ENCODE measurements at regions not wholly inside any gene's neighbourhood (a gene's known extent, or its start where the extent isn't known, plus 50 kb on each side); places are given as distances from the start of the nearest gene placed in this dataset.
A peak's percentile ranks its signal among the peaks of the same experiment; 100 is the strongest.

- DNase-seq: peak in 1 of 5 experiments; percentile 16
These were observed 59.5 kb upstream of the WLS start for GRCh38 chr1:68291688-68292384.

DNA sequence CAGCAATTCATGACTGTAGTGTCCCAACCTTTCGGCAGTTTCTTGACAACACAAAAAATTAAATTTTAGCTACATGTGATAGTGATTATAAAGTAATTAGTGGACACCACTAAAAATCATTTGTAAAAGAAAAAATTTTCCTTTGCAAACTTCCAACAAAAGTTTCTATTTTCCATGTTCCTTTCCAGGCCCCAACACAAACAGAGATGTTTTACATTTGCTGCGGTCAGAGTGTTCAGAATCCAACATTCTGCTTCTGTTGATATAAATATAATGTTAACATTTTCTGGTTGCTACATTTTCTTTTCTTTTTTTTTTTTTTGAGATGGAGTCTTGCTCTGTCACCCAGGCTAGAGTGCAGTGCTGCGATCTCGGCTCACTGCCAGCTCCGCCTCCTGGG, 54.9 kb upstream of the WLS start:
- no peak for DNase-seq

- no peak for DNase-seq
These were observed 52.7 kb upstream of the WLS start for GRCh38 chr1:68285046-68285445.

DNA sequence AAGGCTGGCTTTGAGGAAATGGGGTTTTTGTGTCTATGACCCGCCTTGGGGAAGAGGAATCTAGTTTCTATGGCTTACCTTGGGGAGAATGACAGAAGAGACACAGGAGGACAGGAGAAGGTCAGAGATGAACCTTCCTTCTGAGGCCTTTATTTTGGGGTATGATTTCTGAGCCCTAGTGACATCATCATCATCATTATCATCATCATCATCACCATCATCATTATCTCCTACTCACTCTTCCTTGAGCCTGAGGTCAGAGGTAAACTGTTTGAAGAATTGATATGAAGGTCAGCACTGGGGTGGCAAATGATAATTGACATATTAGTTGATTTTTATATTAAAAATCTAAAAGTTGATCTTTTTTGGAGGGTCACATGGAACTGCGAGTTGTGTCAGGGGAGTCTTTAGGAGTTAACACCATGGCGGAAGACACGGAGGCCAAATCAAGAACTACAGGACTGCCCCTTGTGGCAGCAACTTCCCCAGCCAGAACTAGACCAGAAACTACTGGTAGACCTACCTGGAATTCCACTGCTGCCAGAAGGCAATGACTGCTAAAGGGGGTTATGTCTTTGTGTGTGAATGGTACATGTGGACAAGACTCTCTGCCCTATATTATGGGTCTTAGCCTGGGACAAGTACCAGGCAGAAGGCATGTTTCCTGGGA, 49.8 kb upstream of the WLS start:
- DNase-seq: no peak
